ENCODE measurements at regions not wholly inside any gene's neighbourhood (a gene's known extent, or its start where the extent isn't known, plus 50 kb on each side); places are given as distances from the start of the nearest gene placed in this dataset.

DNA sequence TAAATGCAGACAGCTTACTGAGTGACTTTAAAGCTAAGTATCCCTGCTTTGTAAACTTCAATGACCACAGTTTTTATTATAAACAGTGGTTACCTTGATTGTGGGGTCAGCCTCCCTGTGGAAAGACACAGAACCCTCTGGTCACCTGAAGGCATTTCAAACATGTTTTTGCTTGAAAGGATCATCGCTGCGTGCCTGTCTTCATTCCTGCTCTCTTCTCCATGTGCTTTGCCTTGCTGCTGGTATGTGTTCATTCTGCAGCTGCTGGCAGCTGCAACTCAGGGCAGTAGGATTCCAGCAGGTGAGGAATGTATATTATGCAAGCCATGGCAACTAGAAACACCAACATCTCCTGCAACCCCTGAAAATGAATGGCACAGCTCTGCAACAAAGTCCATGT, 81.0 kb upstream of the VAV3 start (continued):
- TF ChIP-seq, protein P1, sequence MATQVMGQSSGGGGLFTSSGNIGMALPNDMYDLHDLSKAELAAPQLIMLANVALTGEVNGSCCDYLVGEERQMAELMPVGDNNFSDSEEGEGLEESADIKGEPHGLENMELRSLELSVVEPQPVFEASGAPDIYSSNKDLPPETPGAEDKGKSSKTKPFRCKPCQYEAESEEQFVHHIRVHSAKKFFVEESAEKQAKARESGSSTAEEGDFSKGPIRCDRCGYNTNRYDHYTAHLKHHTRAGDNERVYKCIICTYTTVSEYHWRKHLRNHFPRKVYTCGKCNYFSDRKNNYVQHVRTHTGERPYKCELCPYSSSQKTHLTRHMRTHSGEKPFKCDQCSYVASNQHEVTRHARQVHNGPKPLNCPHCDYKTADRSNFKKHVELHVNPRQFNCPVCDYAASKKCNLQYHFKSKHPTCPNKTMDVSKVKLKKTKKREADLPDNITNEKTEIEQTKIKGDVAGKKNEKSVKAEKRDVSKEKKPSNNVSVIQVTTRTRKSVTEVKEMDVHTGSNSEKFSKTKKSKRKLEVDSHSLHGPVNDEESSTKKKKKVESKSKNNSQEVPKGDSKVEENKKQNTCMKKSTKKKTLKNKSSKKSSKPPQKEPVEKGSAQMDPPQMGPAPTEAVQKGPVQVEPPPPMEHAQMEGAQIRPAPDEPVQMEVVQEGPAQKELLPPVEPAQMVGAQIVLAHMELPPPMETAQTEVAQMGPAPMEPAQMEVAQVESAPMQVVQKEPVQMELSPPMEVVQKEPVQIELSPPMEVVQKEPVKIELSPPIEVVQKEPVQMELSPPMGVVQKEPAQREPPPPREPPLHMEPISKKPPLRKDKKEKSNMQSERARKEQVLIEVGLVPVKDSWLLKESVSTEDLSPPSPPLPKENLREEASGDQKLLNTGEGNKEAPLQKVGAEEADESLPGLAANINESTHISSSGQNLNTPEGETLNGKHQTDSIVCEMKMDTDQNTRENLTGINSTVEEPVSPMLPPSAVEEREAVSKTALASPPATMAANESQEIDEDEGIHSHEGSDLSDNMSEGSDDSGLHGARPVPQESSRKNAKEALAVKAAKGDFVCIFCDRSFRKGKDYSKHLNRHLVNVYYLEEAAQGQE (IDR thresholded peaks at IDR 0.05; ENCODE audit: low read depth), result no peak
- TF ChIP-seq ELF1 (IDR thresholded peaks at IDR 0.05; ENCODE audit: borderline replicate concordance, low read depth), result no peak
- no peak for TF ChIP-seq YY1 (IDR thresholded peaks at IDR 0.05; ENCODE audit: extremely low read depth, insufficient replicate concordance, low read depth, low read length)

GRCh38 chr1:108045460-108045859, 80.5 kb upstream of the VAV3 start:
- TF ChIP-seq ZFX (IDR thresholded peaks at IDR 0.05), result no peak
- TF ChIP-seq EZH2 (IDR thresholded peaks at IDR 0.05), result no peak
- no peak for TF ChIP-seq POLR2AphosphoS5 (IDR thresholded peaks at IDR 0.05; ENCODE audit: low read depth, low read length)
- TF ChIP-seq FOSL1 (IDR thresholded peaks at IDR 0.05; ENCODE audit: low read depth), result no peak
- no peak for TF ChIP-seq MAX (IDR thresholded peaks at IDR 0.05)
- no peak for TF ChIP-seq TCF7L2 (IDR thresholded peaks at IDR 0.05; ENCODE audit: borderline replicate concordance, extremely low read depth, insufficient read depth, insufficient read length)
- TF ChIP-seq ELF1 (IDR thresholded peaks at IDR 0.05; ENCODE audit: borderline replicate concordance, low read depth), result no peak
- TF ChIP-seq RAD21 (IDR thresholded peaks at IDR 0.05; ENCODE audit: low read depth), result no peak
- TF ChIP-seq ZNF274 (IDR thresholded peaks at IDR 0.05; ENCODE audit: low read depth, low read length), result no peak
- TF ChIP-seq, protein P2, sequence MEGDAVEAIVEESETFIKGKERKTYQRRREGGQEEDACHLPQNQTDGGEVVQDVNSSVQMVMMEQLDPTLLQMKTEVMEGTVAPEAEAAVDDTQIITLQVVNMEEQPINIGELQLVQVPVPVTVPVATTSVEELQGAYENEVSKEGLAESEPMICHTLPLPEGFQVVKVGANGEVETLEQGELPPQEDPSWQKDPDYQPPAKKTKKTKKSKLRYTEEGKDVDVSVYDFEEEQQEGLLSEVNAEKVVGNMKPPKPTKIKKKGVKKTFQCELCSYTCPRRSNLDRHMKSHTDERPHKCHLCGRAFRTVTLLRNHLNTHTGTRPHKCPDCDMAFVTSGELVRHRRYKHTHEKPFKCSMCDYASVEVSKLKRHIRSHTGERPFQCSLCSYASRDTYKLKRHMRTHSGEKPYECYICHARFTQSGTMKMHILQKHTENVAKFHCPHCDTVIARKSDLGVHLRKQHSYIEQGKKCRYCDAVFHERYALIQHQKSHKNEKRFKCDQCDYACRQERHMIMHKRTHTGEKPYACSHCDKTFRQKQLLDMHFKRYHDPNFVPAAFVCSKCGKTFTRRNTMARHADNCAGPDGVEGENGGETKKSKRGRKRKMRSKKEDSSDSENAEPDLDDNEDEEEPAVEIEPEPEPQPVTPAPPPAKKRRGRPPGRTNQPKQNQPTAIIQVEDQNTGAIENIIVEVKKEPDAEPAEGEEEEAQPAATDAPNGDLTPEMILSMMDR (IDR thresholded peaks at IDR 0.05 in 2 of 3, conservative IDR thresholded peaks at IDR 0.05 in 1 of 3; ENCODE audit: borderline replicate concordance in 1 of 3, insufficient read depth in 1 of 3, low read depth in 2 of 3, low read length in 2 of 3), result no peak
- no peak for TF ChIP-seq EGR1 (IDR thresholded peaks at IDR 0.05; ENCODE audit: low read depth)
- TF ChIP-seq SIN3A (IDR thresholded peaks at IDR 0.05; ENCODE audit: low read depth), result no peak
- TF ChIP-seq CBX3 (IDR thresholded peaks at IDR 0.05; ENCODE audit: low read depth), result no peak
- TF ChIP-seq POLR2A (IDR thresholded peaks at IDR 0.05; ENCODE audit: borderline replicate concordance, extremely low read depth, insufficient read depth, insufficient read length), result no peak
- TF ChIP-seq SP1 (IDR thresholded peaks at IDR 0.05; ENCODE audit: low read depth), result no peak
- TF ChIP-seq SRF (IDR thresholded peaks at IDR 0.05; ENCODE audit: low read depth), result no peak
- TF ChIP-seq, protein P1 (IDR thresholded peaks at IDR 0.05; ENCODE audit: low read depth), result no peak
- no peaks in the 10 kb centered on the region for H3K36me3 ChIP-seq (ENCODE audit: control insufficient read depth in 1 of 2, insufficient read depth in 2 of 2, low read length in 2 of 2)
- no peak overlapping the region for H3K4me2 ChIP-seq (ENCODE audit: low read length)
- no peaks in the 10 kb centered on the region for H3K79me2 ChIP-seq (ENCODE audit: insufficient read depth, low read length)
- H3K9me2 ChIP-seq (ENCODE audit: insufficient read depth), result no peaks in the 10 kb centered on the region
- ChIA-PET CTCF (no interaction called here), RAD21 (ENCODE audit: low non-redundant PET in 1 of 2, low total read pairs in 2 of 2, uncharacterized antibody in 2 of 2, unreplicated experiment in 2 of 2) (no interaction called here), POLR2A (no interaction called here)
- no peaks in the 10 kb centered on the region for H4K20me1 ChIP-seq (ENCODE audit: insufficient read depth)
- H3K27ac ChIP-seq (ENCODE audit: low read depth, low read length), result no peak overlapping the region
- no peak overlapping the region for H3K9ac ChIP-seq (ENCODE audit: low read length)
- no TSS peak for BruUV-seq (replicated peaks)
- no peak for ATAC-seq
- H3K4me3 ChIP-seq (replicated peaks in 1 of 2; ENCODE audit: low read depth in 1 of 2, low read length in 2 of 2), result no peak overlapping the region
- intact Hi-C loops (cut with micrococcal nuclease), result no loop called here
- H2AFZ ChIP-seq (ENCODE audit: low read depth, low read length, poor library complexity, severe bottlenecking), result no peak overlapping the region
- H3K27me3 ChIP-seq (ENCODE audit: insufficient read depth, low read length), result peaks cover 64% of the 10 kb centered on the region
- no peaks in the 10 kb centered on the region for H3K9me3 ChIP-seq (ENCODE audit: control insufficient read depth in 1 of 2, insufficient read depth in 1 of 2, low read depth in 1 of 2, low read length in 2 of 2)
- no peaks in the 10 kb centered on the region for H3K4me1 ChIP-seq (ENCODE audit: control insufficient read depth in 1 of 2, insufficient read depth in 2 of 2, low read length in 2 of 2)
- DNase-seq (ENCODE audit: low read depth, low spot score), result no peak

Measured in HCT116 (cell line).